Epidermal melanocyte (primary cell): ENCODE measurements at regions not wholly inside any gene's neighbourhood (a gene's known extent, or its start where the extent isn't known, plus 50 kb on each side); places are given as distances from the start of the nearest gene placed in this dataset.
"Not testable (repeated sequence)": the region's sequence is repeated elsewhere in the genome, so short reads cannot be mapped to it uniquely, and the experiment has no call there.

Source experiments
- DNase-seq: peaks from one replicate; pipeline ENCODE4 v3.0.0; 2011; ENCODE audit warnings: low spot score; ENCODE audit not compliant: insufficient read length

- no peak for DNase-seq
Measured at GRCh38 chr18:22813648-22814328, 119.3 kb upstream of the RBBP8 start.

GRCh38 chr18:22814329-22814703, 118.8 kb upstream of the RBBP8 start:
- no peak for DNase-seq

- DNase-seq: no peak
Measured at GRCh38 chr18:22816266-22817176, 116.6 kb upstream of the RBBP8 start.

- no peak for DNase-seq
Measured at GRCh38 chr18:22817844-22818243, 115.3 kb upstream of the RBBP8 start.

GRCh38 chr18:22822024-22822423, 111.1 kb upstream of the RBBP8 start:
- DNase-seq: no peak

GRCh38 chr18:22822841-22823508, 110.2 kb upstream of the RBBP8 start:
- DNase-seq: no peak

- DNase-seq: no peak
Measured at GRCh38 chr18:22826726-22827125, 106.4 kb upstream of the RBBP8 start.

- no peak for DNase-seq
Measured at GRCh38 chr18:22827216-22827615, 105.9 kb upstream of the RBBP8 start.

- DNase-seq: no peak
Measured at GRCh38 chr18:22827741-22828140, 105.4 kb upstream of the RBBP8 start.

- no peak for DNase-seq
Measured at GRCh38 chr18:22828171-22828570, 105.0 kb upstream of the RBBP8 start.

GRCh38 chr18:22828583-22828982, 104.5 kb upstream of the RBBP8 start:
- not testable (repeated sequence) for DNase-seq

GRCh38 chr18:22829781-22830180, 103.3 kb upstream of the RBBP8 start:
- no peak for DNase-seq

- no peak for DNase-seq
Measured at GRCh38 chr18:22830511-22830910, 102.6 kb upstream of the RBBP8 start.

- DNase-seq: no peak
Measured at GRCh38 chr18:22831441-22831904, 101.7 kb upstream of the RBBP8 start.

- DNase-seq: no peak
Measured at GRCh38 chr18:22836932-22837331, 96.2 kb upstream of the RBBP8 start.

GRCh38 chr18:22838221-22838620, 94.9 kb upstream of the RBBP8 start:
- no peak for DNase-seq

GRCh38 chr18:22838639-22839277, 94.4 kb upstream of the RBBP8 start:
- DNase-seq: no peak

GRCh38 chr18:22839340-22839821, 93.7 kb upstream of the RBBP8 start:
- no peak for DNase-seq

GRCh38 chr18:22840606-22841144, 92.5 kb upstream of the RBBP8 start:
- no peak for DNase-seq

GRCh38 chr18:22841840-22842239, 91.3 kb upstream of the RBBP8 start:
- DNase-seq: no peak

GRCh38 chr18:22844190-22844589, 88.9 kb upstream of the RBBP8 start:
- DNase-seq: no peak
